GM19351 (cell line): ENCODE measurements at regions not wholly inside any gene's neighbourhood (a gene's known extent, or its start where the extent isn't known, plus 50 kb on each side); places are given as distances from the start of the nearest gene placed in this dataset.
"Not testable (repeated sequence)": the region's sequence is repeated elsewhere in the genome, so short reads cannot be mapped to it uniquely, and the experiment has no call there.

ENCODE experiments used
- ATAC-seq: cut with Tn5 transposase; IDR thresholded peaks from one replicate; pipeline ENCODE4 v1.9.1; 2021; ENCODE audit warnings: mild to moderate bottlenecking, moderate library complexity; ENCODE audit not compliant: unreplicated experiment

GRCh38 chr4:158053086-158053485 lies 119.7 kb downstream of the GASK1B start:
- ATAC-seq = no peak

- no peak for ATAC-seq
Observed at GRCh38 chr4:158051401-158052235, 121.2 kb downstream of the GASK1B start.

GRCh38 chr4:158050942-158051341 lies 121.9 kb downstream of the GASK1B start:
- no peak for ATAC-seq

- no peak for ATAC-seq
Observed at GRCh38 chr4:158046345-158046744, 126.5 kb downstream of the GASK1B start.

GRCh38 chr4:158043971-158044618 lies 128.7 kb downstream of the GASK1B start:
- ATAC-seq = no peak

GRCh38 chr4:158042591-158043030 lies 130.2 kb downstream of the GASK1B start:
- no peak for ATAC-seq

- ATAC-seq = no peak
Observed at GRCh38 chr4:158038718-158039117, 134.1 kb downstream of the GASK1B start.

- no peak for ATAC-seq
Observed at GRCh38 chr4:158036998-158037397, 135.8 kb downstream of the GASK1B start.

- ATAC-seq = no peak
Observed at GRCh38 chr4:158035662-158036195, 137.1 kb downstream of the GASK1B start.

- ATAC-seq = no peak
Observed at GRCh38 chr4:158033416-158034120, 139.3 kb downstream of the GASK1B start.

- no peak for ATAC-seq
Observed at GRCh38 chr4:158032733-158033415, 140.0 kb downstream of the GASK1B start.

- not testable (repeated sequence) for ATAC-seq
Observed at GRCh38 chr4:158028381-158028780, 144.4 kb downstream of the GASK1B start.

- no peak for ATAC-seq
Observed at GRCh38 chr4:158025131-158025530, 147.7 kb downstream of the GASK1B start.

- ATAC-seq = no peak
Observed at GRCh38 chr4:158020734-158021346, 152.0 kb downstream of the GASK1B start.

- no peak for ATAC-seq
Observed at GRCh38 chr4:158020176-158020575, 152.6 kb downstream of the GASK1B start.

GRCh38 chr4:158018831-158019230 lies 154.0 kb downstream of the GASK1B start:
- no peak for ATAC-seq

GRCh38 chr4:158018221-158018830 lies 154.5 kb downstream of the GASK1B start:
- no peak for ATAC-seq

GRCh38 chr4:158016511-158016910 lies 156.3 kb downstream of the GASK1B start:
- ATAC-seq = no peak

GRCh38 chr4:158015241-158015640 lies 157.6 kb downstream of the GASK1B start:
- no peak for ATAC-seq

GRCh38 chr4:158013858-158014257 lies 159.0 kb downstream of the GASK1B start:
- ATAC-seq = no peak
